Spleen (tissue), 7 donors: ENCODE measurements at regions not wholly inside any gene's neighbourhood (a gene's known extent, or its start where the extent isn't known, plus 50 kb on each side); places are given as distances from the start of the nearest gene placed in this dataset.

Source experiments
- CTCF ChIP-seq, 11 experiments: fragments of 200-600 bp in 7 of 11; fragments of 450-650 bp in 4 of 11; sonication (generic) in 4 of 11; IDR thresholded peaks in 8 of 11; conservative IDR thresholded peaks in 3 of 11; 1 replicate in 7 of 11; 2 replicates in 4 of 11; pipeline versions ENCODE4 v1.4.0 to v1.8.0; 2016 to 2021; ENCODE audit warnings: antibody characterized with exemption in 11 of 11, inconsistent platforms in 4 of 11, mild to moderate bottlenecking in 1 of 11
- POLR2AphosphoS5 ChIP-seq, 3 donors: sonication (generic); formaldehyde crosslinking; IDR thresholded peaks; one replicate each; pipeline ENCODE4 v1.5.1; 2017; ENCODE audit warnings: antibody characterized with exemption in 3 of 3
- donor health status: DM: no; HTN: no; CAD: no; lungs with moderate emphysema.
- donor health status: DM: no; HTN: no; CAD: no.
- donor health status: DM: no; HTN: no; CAD: no.

GRCh38 chr15:30770759-30771158 lies 133.0 kb upstream of the FAN1 start:
- TF ChIP-seq CTCF (IDR thresholded peaks at IDR 0.05 in 8 of 11, conservative IDR thresholded peaks at IDR 0.05 in 3 of 11) (no peak), POLR2AphosphoS5 (IDR thresholded peaks at IDR 0.05) (no peak)
